ENCODE measurements at regions not wholly inside any gene's neighbourhood (a gene's known extent, or its start where the extent isn't known, plus 50 kb on each side); places are given as distances from the start of the nearest gene placed in this dataset.

- no peaks in the 10 kb centered on the region for H3K9me3 Mint-ChIP-seq
- H3K36me3 Mint-ChIP-seq (ENCODE audit: insufficient read depth) = no peaks in the 10 kb centered on the region
- DNase-seq (no peak), ATAC-seq (no peak)
- H3K4me3 Mint-ChIP-seq = no peak overlapping the region
- no peaks in the 10 kb centered on the region for H3K27me3 Mint-ChIP-seq (ENCODE audit: low read depth)
- H3K4me1 Mint-ChIP-seq (ENCODE audit: low read depth) = no peaks in the 10 kb centered on the region
These were observed 225.6 kb upstream of the PBX1 start for GRCh38 chr1:164333387-164333786.

GRCh38 chr1:164337394-164337793 lies 221.6 kb upstream of the PBX1 start:
- Mint-ChIP-seq H3K4me1 (ENCODE audit: low read depth) (no peaks in the 10 kb centered on the region), H3K36me3 (ENCODE audit: insufficient read depth) (no peaks in the 10 kb centered on the region), H3K27me3 (ENCODE audit: low read depth) (no peaks in the 10 kb centered on the region), H3K4me3 (no peak overlapping the region), H3K9me3 (peaks cover 14% of the 10 kb centered on the region)
- no peak for DNase-seq
- ATAC-seq = no peak

- Mint-ChIP-seq H3K27me3 (ENCODE audit: low read depth) (no peaks in the 10 kb centered on the region), H3K36me3 (ENCODE audit: insufficient read depth) (no peaks in the 10 kb centered on the region), H3K9me3 (peaks cover 14% of the 10 kb centered on the region), H3K4me1 (ENCODE audit: low read depth) (no peaks in the 10 kb centered on the region), H3K4me3 (no peak overlapping the region)
- no peak for ATAC-seq
- no peak for DNase-seq
These were observed 221.1 kb upstream of the PBX1 start for GRCh38 chr1:164337885-164338284.

GRCh38 chr1:164343189-164343588 lies 215.8 kb upstream of the PBX1 start:
- Mint-ChIP-seq H3K4me3 (no peak overlapping the region), H3K4me1 (ENCODE audit: low read depth) (no peaks in the 10 kb centered on the region), H3K9me3 (peaks cover 23% of the 10 kb centered on the region), H3K27me3 (ENCODE audit: low read depth) (no peaks in the 10 kb centered on the region), H3K36me3 (ENCODE audit: insufficient read depth) (no peaks in the 10 kb centered on the region)
- DNase-seq (no peak), ATAC-seq (no peak)

- DNase-seq (no peak), ATAC-seq (no peak)
- Mint-ChIP-seq H3K36me3 (ENCODE audit: insufficient read depth) (no peaks in the 10 kb centered on the region), H3K4me3 (no peak overlapping the region), H3K27me3 (ENCODE audit: low read depth) (no peaks in the 10 kb centered on the region), H3K9me3 (peaks cover 35% of the 10 kb centered on the region), H3K4me1 (ENCODE audit: low read depth) (no peaks in the 10 kb centered on the region)
These were observed 211.0 kb upstream of the PBX1 start for GRCh38 chr1:164347980-164348379.

- Mint-ChIP-seq H3K9me3 (peaks cover 23% of the 10 kb centered on the region), H3K27me3 (ENCODE audit: low read depth) (no peaks in the 10 kb centered on the region), H3K36me3 (ENCODE audit: insufficient read depth) (no peaks in the 10 kb centered on the region), H3K4me1 (ENCODE audit: low read depth) (no peaks in the 10 kb centered on the region), H3K4me3 (no peak overlapping the region)
- DNase-seq (no peak), ATAC-seq (no peak)
These were observed 202.5 kb upstream of the PBX1 start for GRCh38 chr1:164356511-164356910.

- no peak for DNase-seq
- Mint-ChIP-seq H3K4me1 (ENCODE audit: low read depth) (no peaks in the 10 kb centered on the region), H3K36me3 (ENCODE audit: insufficient read depth) (no peaks in the 10 kb centered on the region), H3K27me3 (ENCODE audit: low read depth) (no peaks in the 10 kb centered on the region), H3K4me3 (no peak overlapping the region), H3K9me3 (peaks cover 30% of the 10 kb centered on the region)
- ATAC-seq = no peak
These were observed 198.7 kb upstream of the PBX1 start for GRCh38 chr1:164360265-164360664.

- Mint-ChIP-seq H3K4me3 (no peak overlapping the region), H3K27me3 (ENCODE audit: low read depth) (no peaks in the 10 kb centered on the region), H3K9me3 (peaks cover 27% of the 10 kb centered on the region), H3K4me1 (ENCODE audit: low read depth) (no peaks in the 10 kb centered on the region), H3K36me3 (ENCODE audit: insufficient read depth) (no peaks in the 10 kb centered on the region)
- no peak for DNase-seq
- no peak for ATAC-seq
These were observed 197.1 kb upstream of the PBX1 start for GRCh38 chr1:164361927-164362326.

- no peak for ATAC-seq
- Mint-ChIP-seq H3K36me3 (ENCODE audit: insufficient read depth) (no peaks in the 10 kb centered on the region), H3K9me3 (peaks cover 36% of the 10 kb centered on the region), H3K4me1 (ENCODE audit: low read depth) (no peaks in the 10 kb centered on the region), H3K27me3 (ENCODE audit: low read depth) (no peaks in the 10 kb centered on the region), H3K4me3 (no peak overlapping the region)
- DNase-seq = no peak
These were observed 195.0 kb upstream of the PBX1 start for GRCh38 chr1:164363980-164364379.

GRCh38 chr1:164366014-164366413 lies 193.0 kb upstream of the PBX1 start:
- H3K36me3 Mint-ChIP-seq (ENCODE audit: insufficient read depth) = no peaks in the 10 kb centered on the region
- ATAC-seq (no peak), DNase-seq (no peak)
- H3K9me3 Mint-ChIP-seq = peaks cover 31% of the 10 kb centered on the region
- H3K4me1 Mint-ChIP-seq (ENCODE audit: low read depth) = no peaks in the 10 kb centered on the region
- no peak overlapping the region for H3K4me3 Mint-ChIP-seq
- H3K27me3 Mint-ChIP-seq (ENCODE audit: low read depth) = no peaks in the 10 kb centered on the region

GRCh38 chr1:164369698-164370365 lies 189.2 kb upstream of the PBX1 start:
- Mint-ChIP-seq H3K36me3 (ENCODE audit: insufficient read depth) (no peaks in the 10 kb centered on the region), H3K27me3 (ENCODE audit: low read depth) (no peaks in the 10 kb centered on the region), H3K9me3 (peaks cover 21% of the 10 kb centered on the region), H3K4me1 (ENCODE audit: low read depth) (no peaks in the 10 kb centered on the region), H3K4me3 (no peak overlapping the region)
- ATAC-seq = no peak
- no peak for DNase-seq

GRCh38 chr1:164380893-164381292 lies 178.1 kb upstream of the PBX1 start:
- H3K9me3 Mint-ChIP-seq = peaks cover 14% of the 10 kb centered on the region
- no peaks in the 10 kb centered on the region for H3K4me1 Mint-ChIP-seq (ENCODE audit: low read depth)
- DNase-seq (no peak), ATAC-seq (no peak)
- no peaks in the 10 kb centered on the region for H3K36me3 Mint-ChIP-seq (ENCODE audit: insufficient read depth)
- no peaks in the 10 kb centered on the region for H3K27me3 Mint-ChIP-seq (ENCODE audit: low read depth)
- no peak overlapping the region for H3K4me3 Mint-ChIP-seq

GRCh38 chr1:164382384-164382783 lies 176.6 kb upstream of the PBX1 start:
- DNase-seq = no peak
- Mint-ChIP-seq H3K36me3 (ENCODE audit: insufficient read depth) (no peaks in the 10 kb centered on the region), H3K27me3 (ENCODE audit: low read depth) (no peaks in the 10 kb centered on the region), H3K9me3 (peaks cover 14% of the 10 kb centered on the region), H3K4me1 (ENCODE audit: low read depth) (no peaks in the 10 kb centered on the region), H3K4me3 (no peak overlapping the region)
- no peak for ATAC-seq

- no peak for ATAC-seq
- Mint-ChIP-seq H3K4me3 (no peak overlapping the region), H3K4me1 (ENCODE audit: low read depth) (no peaks in the 10 kb centered on the region), H3K36me3 (ENCODE audit: insufficient read depth) (no peaks in the 10 kb centered on the region), H3K27me3 (ENCODE audit: low read depth) (no peaks in the 10 kb centered on the region), H3K9me3 (peaks cover 13% of the 10 kb centered on the region)
- no peak for DNase-seq
These were observed 174.7 kb upstream of the PBX1 start for GRCh38 chr1:164384262-164384661.

- no peaks in the 10 kb centered on the region for H3K27me3 Mint-ChIP-seq (ENCODE audit: low read depth)
- H3K9me3 Mint-ChIP-seq = peaks cover 4% of the 10 kb centered on the region
- H3K4me1 Mint-ChIP-seq (ENCODE audit: low read depth) = no peaks in the 10 kb centered on the region
- no peaks in the 10 kb centered on the region for H3K36me3 Mint-ChIP-seq (ENCODE audit: insufficient read depth)
- ATAC-seq (no peak), DNase-seq (no peak)
- H3K4me3 Mint-ChIP-seq = no peak overlapping the region
These were observed 141.8 kb upstream of the PBX1 start for GRCh38 chr1:164417016-164417704.
